HK-2 (cell line): ENCODE measurements at regions not wholly inside any gene's neighbourhood (a gene's known extent, or its start where the extent isn't known, plus 50 kb on each side); places are given as distances from the start of the nearest gene placed in this dataset.
"Not testable (repeated sequence)": the region's sequence is repeated elsewhere in the genome, so short reads cannot be mapped to it uniquely, and the experiment has no call there.

Experiments used
- DNase-seq: peaks from one replicate; pipeline ENCODE4 v3.0.0-alpha.2; 2018; ENCODE audit not compliant: unreplicated experiment

GRCh38 chr5:145574889-145575573, 260.1 kb downstream of the PRELID2 start:
- DNase-seq: no peak

- no peak for DNase-seq
These were observed 266.6 kb downstream of the PRELID2 start for GRCh38 chr5:145568581-145568980.

GRCh38 chr5:145562931-145563330, 272.2 kb downstream of the PRELID2 start:
- no peak for DNase-seq

GRCh38 chr5:145558288-145558687, 276.9 kb downstream of the PRELID2 start:
- no peak for DNase-seq

GRCh38 chr5:145557345-145557744, 277.8 kb downstream of the PRELID2 start:
- no peak for DNase-seq

GRCh38 chr5:145554399-145554798, 280.7 kb downstream of the PRELID2 start:
- DNase-seq: peak; percentile 26

GRCh38 chr5:145553177-145553576, 282.0 kb downstream of the PRELID2 start:
- DNase-seq: no peak

- DNase-seq: no peak
These were observed 283.4 kb downstream of the PRELID2 start for GRCh38 chr5:145551714-145552113.

- no peak for DNase-seq
These were observed 287.0 kb downstream of the PRELID2 start for GRCh38 chr5:145548097-145548496.

GRCh38 chr5:145544401-145544800, 290.7 kb downstream of the PRELID2 start:
- DNase-seq: no peak

GRCh38 chr5:145543968-145544367, 291.2 kb downstream of the PRELID2 start:
- DNase-seq: no peak

- no peak for DNase-seq
These were observed 294.8 kb downstream of the PRELID2 start for GRCh38 chr5:145540375-145540774.

- DNase-seq: no peak
These were observed 295.9 kb downstream of the PRELID2 start for GRCh38 chr5:145539201-145539600.

GRCh38 chr5:145536133-145536532, 299.0 kb downstream of the PRELID2 start:
- no peak for DNase-seq

- DNase-seq: peak; percentile 48
These were observed 304.0 kb downstream of the PRELID2 start for GRCh38 chr5:145531038-145531734.

- no peak for DNase-seq
These were observed 313.6 kb downstream of the PRELID2 start for GRCh38 chr5:145521523-145521922.

GRCh38 chr5:145521066-145521465, 314.1 kb downstream of the PRELID2 start:
- DNase-seq: no peak

GRCh38 chr5:145520335-145520734, 314.8 kb downstream of the PRELID2 start:
- DNase-seq: no peak

- DNase-seq: not testable (repeated sequence)
These were observed 317.6 kb downstream of the PRELID2 start for GRCh38 chr5:145517588-145517987.

- DNase-seq: no peak
These were observed 323.8 kb downstream of the PRELID2 start for GRCh38 chr5:145511351-145511750.

- DNase-seq: no peak
These were observed 324.4 kb downstream of the PRELID2 start for GRCh38 chr5:145510769-145511168.

- DNase-seq: no peak
These were observed 324.8 kb downstream of the PRELID2 start for GRCh38 chr5:145510324-145510723.

GRCh38 chr5:145509336-145510136, 325.6 kb downstream of the PRELID2 start:
- no peak for DNase-seq
